NCI-H446 treated with DMSO at 0.1 percent for 48 hours (cell line): ENCODE measurements at regions not wholly inside any gene's neighbourhood (a gene's known extent, or its start where the extent isn't known, plus 50 kb on each side); places are given as distances from the start of the nearest gene placed in this dataset.
"Not testable (repeated sequence)": the region's sequence is repeated elsewhere in the genome, so short reads cannot be mapped to it uniquely, and the experiment has no call there.

Experiments
- DNase-seq: peaks from one replicate; lab custom pipeline; 2025; lab: John Stamatoyannopoulos, UW

GRCh38 chr12:59517522-59517921 is 78.3 kb upstream of the SLC16A7 start:
- no peak for DNase-seq

- DNase-seq, result no peak
Observed at GRCh38 chr12:59500915-59501314, 94.9 kb upstream of the SLC16A7 start.

GRCh38 chr12:59500335-59500734 is 95.5 kb upstream of the SLC16A7 start:
- DNase-seq, result no peak

GRCh38 chr12:59499774-59500173 is 96.1 kb upstream of the SLC16A7 start:
- no peak for DNase-seq

GRCh38 chr12:59494617-59495016 is 101.2 kb upstream of the SLC16A7 start:
- no peak for DNase-seq

GRCh38 chr12:59491877-59492276 is 104.0 kb upstream of the SLC16A7 start:
- no peak for DNase-seq

- no peak for DNase-seq
Observed at GRCh38 chr12:59486827-59487226, 109.0 kb upstream of the SLC16A7 start.

GRCh38 chr12:59484575-59484974 is 111.3 kb upstream of the SLC16A7 start:
- DNase-seq, result no peak

- DNase-seq, result not testable (repeated sequence)
Observed at GRCh38 chr12:59474236-59474635, 121.6 kb upstream of the SLC16A7 start.

- DNase-seq, result no peak
Observed at GRCh38 chr12:59472273-59472672, 123.6 kb upstream of the SLC16A7 start.

GRCh38 chr12:59459966-59460660 is 135.7 kb upstream of the SLC16A7 start:
- no peak for DNase-seq

GRCh38 chr12:59453475-59453874 is 142.4 kb upstream of the SLC16A7 start:
- no peak for DNase-seq

- no peak for DNase-seq
Observed at GRCh38 chr12:59452746-59453145, 143.1 kb upstream of the SLC16A7 start.

- no peak for DNase-seq
Observed at GRCh38 chr12:59452259-59452658, 143.6 kb upstream of the SLC16A7 start.

GRCh38 chr12:59446116-59446515 is 149.7 kb upstream of the SLC16A7 start:
- no peak for DNase-seq

- no peak for DNase-seq
Observed at GRCh38 chr12:59444932-59445331, 150.9 kb upstream of the SLC16A7 start.

- DNase-seq, result no peak
Observed at GRCh38 chr12:59432057-59432456, 163.8 kb upstream of the SLC16A7 start.

- no peak for DNase-seq
Observed at GRCh38 chr12:59431266-59431665, 164.6 kb upstream of the SLC16A7 start.

GRCh38 chr12:59429766-59430165 is 166.1 kb upstream of the SLC16A7 start:
- DNase-seq, result no peak

- DNase-seq, result peak; percentile 5
Observed at GRCh38 chr12:59425798-59426197, 170.0 kb upstream of the SLC16A7 start.

- DNase-seq, result not testable (repeated sequence)
Observed at GRCh38 chr12:59424666-59425065, 171.2 kb upstream of the SLC16A7 start.

- DNase-seq, result no peak
Observed at GRCh38 chr12:59414051-59414450, 181.8 kb upstream of the SLC16A7 start.

GRCh38 chr12:59408431-59408830 is 187.4 kb upstream of the SLC16A7 start:
- no peak for DNase-seq

- no peak for DNase-seq
Observed at GRCh38 chr12:59407799-59408198, 188.0 kb upstream of the SLC16A7 start.
